Peyer's patch (tissue), 4 donors: ENCODE measurements at regions not wholly inside any gene's neighbourhood (a gene's known extent, or its start where the extent isn't known, plus 50 kb on each side); places are given as distances from the start of the nearest gene placed in this dataset.
"Not testable (repeated sequence)": the region's sequence is repeated elsewhere in the genome, so short reads cannot be mapped to it uniquely, and the experiment has no call there.

Experiments
- DNase-seq, 3 donors: peaks; one replicate each; pipeline ENCODE4 v3.0.0-alpha.2; 2017 to 2019
- H3K27ac ChIP-seq, 4 donors: fragments of 200-600 bp; sonication (generic); one replicate each; pipeline ENCODE4 v1.5.1; 2016 to 2019
- H3K27me3 ChIP-seq, 2 donors: fragments of 200-600 bp; sonication (generic); one replicate each; pipeline ENCODE4 v1.5.1; 2019
- H3K36me3 ChIP-seq, 3 donors: fragments of 200-600 bp; sonication (generic); one replicate each; pipeline ENCODE4 v1.5.1; 2016 to 2019
- H3K4me1 ChIP-seq, 4 donors: fragments of 200-600 bp; sonication (generic); one replicate each; pipeline ENCODE4 v1.5.1; 2016 to 2019
- H3K4me3 ChIP-seq, 4 donors: fragments of 200-600 bp; sonication (generic); 1 replicate in 3 of 4; 2 replicates in 1 of 4; pipeline ENCODE4 v1.5.1; 2016 to 2019; ENCODE audit warnings: mild to moderate bottlenecking in 1 of 4
- H3K9me3 ChIP-seq, 4 donors: fragments of 200-600 bp; sonication (generic); one replicate each; pipeline ENCODE4 v1.5.1; 2016 to 2019; ENCODE audit warnings: mild to moderate bottlenecking in 1 of 4
- POLR2A ChIP-seq, 2 donors: fragments of 450-650 bp; IDR thresholded peaks; one replicate each; pipeline ENCODE4 v1.5.1; 2017; ENCODE audit warnings: antibody characterized with exemption in 2 of 2, mild to moderate bottlenecking in 2 of 2, moderate library complexity in 2 of 2
- TF ChIP-seq, protein P1 (sequence below), 6 experiments: fragments of 450-650 bp in 4 of 6; fragments of 200-600 bp in 2 of 6; sonication (generic) in 1 of 6; IDR thresholded peaks; one replicate each; pipeline ENCODE4 v1.5.1; 2017 to 2019; ENCODE audit warnings: antibody characterized with exemption in 6 of 6, mild to moderate bottlenecking in 3 of 6, moderate library complexity in 1 of 6

DNA sequence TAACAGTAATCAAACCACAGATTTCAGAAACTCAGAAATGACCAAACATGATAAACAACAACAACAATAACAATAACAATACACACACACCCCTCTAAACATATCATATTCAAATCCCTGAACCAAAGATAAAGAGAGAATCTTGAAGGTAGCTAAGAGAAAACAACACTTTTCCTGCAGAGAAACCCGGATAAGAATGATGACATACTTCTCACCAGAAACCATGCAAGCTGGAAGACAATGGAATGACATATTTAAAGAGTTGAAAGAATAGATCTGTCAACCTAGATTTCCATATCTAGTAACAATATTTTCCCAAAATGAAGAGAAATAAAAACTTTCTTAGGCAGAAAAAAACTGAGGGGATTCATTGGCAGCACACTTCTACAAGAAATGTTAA is 138.1 kb downstream of the LIG4 start:
- Histone ChIP-seq H3K9me3 (no peaks in the 10 kb centered on the region), H3K4me3 (no peak overlapping the region), H3K36me3 (no peaks in the 10 kb centered on the region), H3K4me1 (no peaks in the 10 kb centered on the region), H3K27ac (no peak overlapping the region), H3K27me3 (no peaks in the 10 kb centered on the region)
- TF ChIP-seq, protein P1, sequence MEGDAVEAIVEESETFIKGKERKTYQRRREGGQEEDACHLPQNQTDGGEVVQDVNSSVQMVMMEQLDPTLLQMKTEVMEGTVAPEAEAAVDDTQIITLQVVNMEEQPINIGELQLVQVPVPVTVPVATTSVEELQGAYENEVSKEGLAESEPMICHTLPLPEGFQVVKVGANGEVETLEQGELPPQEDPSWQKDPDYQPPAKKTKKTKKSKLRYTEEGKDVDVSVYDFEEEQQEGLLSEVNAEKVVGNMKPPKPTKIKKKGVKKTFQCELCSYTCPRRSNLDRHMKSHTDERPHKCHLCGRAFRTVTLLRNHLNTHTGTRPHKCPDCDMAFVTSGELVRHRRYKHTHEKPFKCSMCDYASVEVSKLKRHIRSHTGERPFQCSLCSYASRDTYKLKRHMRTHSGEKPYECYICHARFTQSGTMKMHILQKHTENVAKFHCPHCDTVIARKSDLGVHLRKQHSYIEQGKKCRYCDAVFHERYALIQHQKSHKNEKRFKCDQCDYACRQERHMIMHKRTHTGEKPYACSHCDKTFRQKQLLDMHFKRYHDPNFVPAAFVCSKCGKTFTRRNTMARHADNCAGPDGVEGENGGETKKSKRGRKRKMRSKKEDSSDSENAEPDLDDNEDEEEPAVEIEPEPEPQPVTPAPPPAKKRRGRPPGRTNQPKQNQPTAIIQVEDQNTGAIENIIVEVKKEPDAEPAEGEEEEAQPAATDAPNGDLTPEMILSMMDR (IDR thresholded peaks at IDR 0.05), result no peak
- TF ChIP-seq POLR2A (IDR thresholded peaks at IDR 0.05), result no peak
- DNase-seq, result no peak

DNA sequence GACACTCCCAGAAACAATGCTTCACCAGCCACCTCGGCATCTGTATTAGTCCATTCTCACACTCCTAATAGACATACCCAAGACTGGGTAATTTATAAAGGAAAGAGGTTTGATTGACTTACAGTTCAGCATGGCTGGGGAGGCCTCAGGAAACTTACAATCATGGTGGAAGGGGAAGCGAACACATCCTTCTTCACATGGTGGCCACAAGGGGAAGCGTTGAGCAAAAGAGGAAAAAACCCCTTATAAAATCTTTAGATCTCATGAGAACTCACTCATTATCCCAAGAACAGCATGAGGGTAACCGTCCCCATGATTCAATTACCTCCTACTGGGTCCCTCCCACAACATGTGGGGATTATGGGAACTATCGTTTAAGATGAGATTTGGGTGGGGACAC is 140.9 kb downstream of the LIG4 start:
- TF ChIP-seq, protein P1 (IDR thresholded peaks at IDR 0.05), result peak in 1 of 6 experiments; percentile 14
- DNase-seq, H3K27ac ChIP-seq, H3K9me3 ChIP-seq, H3K4me1 ChIP-seq, H3K4me3 ChIP-seq, H3K36me3 ChIP-seq, H3K27me3 ChIP-seq: not testable (repeated sequence)

DNA sequence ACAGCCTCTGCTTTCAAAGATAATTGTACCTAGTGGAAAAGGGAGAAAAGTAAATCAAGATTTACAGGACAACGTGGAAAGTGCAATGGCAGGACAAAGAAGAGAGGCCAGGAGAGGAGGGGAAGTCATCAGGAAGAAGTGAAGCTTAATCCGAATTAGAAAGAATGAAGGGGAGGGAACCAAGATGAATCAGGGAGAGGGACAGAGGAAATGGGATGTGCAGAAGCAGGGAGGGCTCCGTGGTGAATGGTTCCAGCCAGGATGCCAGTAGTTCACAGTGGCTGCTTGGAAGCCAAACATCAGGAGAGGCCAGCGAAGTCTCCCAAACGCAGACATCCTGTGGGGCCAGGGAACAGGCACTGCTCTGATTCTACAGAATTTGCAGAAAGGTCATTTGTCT is 144.4 kb downstream of the LIG4 start:
- no peak overlapping the region for H3K27ac ChIP-seq
- no peaks in the 10 kb centered on the region for H3K27me3 ChIP-seq
- no peaks in the 10 kb centered on the region for H3K4me1 ChIP-seq
- H3K4me3 ChIP-seq, result no peak overlapping the region
- peaks cover 0 to 3% (median 0%) of the 10 kb centered on the region in 4 donors for H3K9me3 ChIP-seq
- no peak for DNase-seq
- H3K36me3 ChIP-seq, result no peaks in the 10 kb centered on the region
- no peak for TF ChIP-seq POLR2A (IDR thresholded peaks at IDR 0.05)
- TF ChIP-seq, protein P1 (IDR thresholded peaks at IDR 0.05), result no peak

DNA sequence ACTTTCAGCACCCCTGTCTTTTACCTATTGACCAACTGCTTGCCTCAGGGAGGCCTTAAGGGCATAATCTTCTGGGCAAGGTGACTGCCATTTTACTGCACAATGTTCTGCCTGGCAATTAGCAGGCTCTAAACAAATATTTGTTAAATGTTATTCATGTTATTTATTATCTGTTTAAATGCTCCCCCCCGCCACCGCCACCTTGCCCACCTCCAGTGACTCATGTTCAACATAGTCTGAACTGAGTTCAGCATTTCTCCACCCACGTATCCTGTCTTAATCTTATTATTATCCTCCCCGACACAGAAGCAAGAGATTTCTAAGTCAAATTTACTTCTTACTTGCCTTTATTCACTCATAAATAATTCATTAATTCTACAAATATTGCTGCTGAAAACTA is 144.8 kb downstream of the LIG4 start:
- Histone ChIP-seq H3K9me3 (peaks cover 0 to 3% (median 0%) of the 10 kb centered on the region in 4 donors), H3K27ac (no peak overlapping the region), H3K4me3 (no peak overlapping the region), H3K4me1 (no peaks in the 10 kb centered on the region), H3K36me3 (no peaks in the 10 kb centered on the region), H3K27me3 (no peaks in the 10 kb centered on the region)
- TF ChIP-seq POLR2A (IDR thresholded peaks at IDR 0.05), result no peak
- TF ChIP-seq, protein P1 (IDR thresholded peaks at IDR 0.05), result no peak
- DNase-seq, result no peak

DNA sequence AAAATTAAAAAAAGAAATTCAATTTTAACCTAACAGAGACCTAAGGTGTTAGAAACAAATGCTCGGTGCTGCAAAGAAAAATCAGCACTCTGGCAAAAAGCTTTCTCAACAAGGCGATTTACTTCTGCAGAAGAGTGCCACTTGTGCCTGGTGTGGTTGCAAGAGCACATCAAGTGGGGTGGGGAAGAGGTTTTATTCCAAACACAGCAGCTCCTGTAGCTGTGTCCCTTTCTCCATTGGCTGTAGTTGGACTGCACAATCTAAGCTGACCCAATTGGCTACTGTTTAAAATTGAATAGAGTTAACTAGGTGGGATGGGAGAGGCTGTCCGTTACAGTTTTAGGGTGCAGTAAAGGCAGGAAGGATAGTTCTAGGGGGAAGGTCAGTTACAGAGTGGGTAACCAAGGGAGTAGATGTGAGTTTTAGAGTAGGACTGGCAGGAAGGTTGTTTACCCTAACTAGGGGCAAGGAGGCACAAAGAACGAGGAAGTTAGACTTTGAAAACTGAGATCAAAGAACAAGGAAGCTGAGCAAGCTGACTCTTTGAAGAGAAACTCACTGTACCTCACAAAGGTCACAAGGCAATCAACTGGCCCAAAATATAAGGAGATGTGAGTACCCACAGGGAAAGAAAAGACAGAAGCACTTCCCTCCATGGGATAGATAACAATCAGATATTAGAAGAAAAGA is 145.7 kb downstream of the LIG4 start:
- Histone ChIP-seq H3K4me3 (no peak overlapping the region), H3K27me3 (no peaks in the 10 kb centered on the region), H3K36me3 (no peaks in the 10 kb centered on the region), H3K4me1 (no peaks in the 10 kb centered on the region), H3K9me3 (peaks cover 0 to 3% (median 0%) of the 10 kb centered on the region in 4 donors), H3K27ac (no peak overlapping the region)
- no peak for DNase-seq
- TF ChIP-seq, protein P1 (IDR thresholded peaks at IDR 0.05), result no peak
- no peak for TF ChIP-seq POLR2A (IDR thresholded peaks at IDR 0.05)

DNA sequence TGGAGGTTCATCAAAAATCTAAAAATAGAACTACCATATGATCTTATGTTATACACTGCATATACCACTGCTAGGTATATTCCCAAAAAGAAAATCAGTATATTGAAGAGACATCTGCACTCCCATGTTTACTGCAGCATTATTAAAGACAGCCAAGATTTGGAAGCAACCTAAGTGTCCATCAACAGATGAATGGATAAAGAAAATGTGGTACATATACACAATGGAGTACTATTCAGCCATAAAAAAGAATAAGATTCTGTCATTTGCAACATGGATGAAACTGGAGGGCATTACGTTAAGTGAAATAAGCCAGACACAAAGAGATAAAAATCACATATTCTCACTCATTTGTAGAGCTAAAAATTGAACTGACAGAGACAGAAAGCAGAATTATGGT is 151.0 kb downstream of the LIG4 start:
- not testable (repeated sequence) for DNase-seq, H3K27ac ChIP-seq, H3K9me3 ChIP-seq, H3K36me3 ChIP-seq, H3K4me1 ChIP-seq, H3K27me3 ChIP-seq, H3K4me3 ChIP-seq
